SK-N-MC (cell line): ENCODE measurements at regions not wholly inside any gene's neighbourhood (a gene's known extent, or its start where the extent isn't known, plus 50 kb on each side); places are given as distances from the start of the nearest gene placed in this dataset.

Source experiments
- DNase-seq: peaks from one replicate; pipeline ENCODE4 v3.0.0-alpha.2; 2011; ENCODE audit warnings: low read depth, low spot score
- H3K27ac ChIP-seq: fragments of 200-600 bp; sonication (generic); 2 replicates; pipeline ENCODE4 v1.5.1; 2016; ENCODE audit warnings: mixed run types
- H3K36me3 ChIP-seq: fragments of 200-600 bp; sonication (generic); 2 replicates; pipeline ENCODE4 v1.6.1; 2017; ENCODE audit warnings: antibody characterized with exemption, low read length, mixed read lengths; ENCODE audit not compliant: insufficient read depth
- H3K4me3 ChIP-seq: fragments of 200-600 bp; sonication (generic); 2 replicates; pipeline ENCODE4 v1.5.1; 2016
- H3K9ac ChIP-seq: fragments of 200-600 bp; sonication (generic); 2 replicates; pipeline ENCODE4 v1.8.0; 2017; ENCODE audit warnings: mixed run types, mixed read lengths; ENCODE audit not compliant: insufficient read length
- H3K9me3 ChIP-seq: fragments of 200-600 bp; sonication (generic); 2 replicates; pipeline ENCODE4 v1.6.1; 2017; ENCODE audit warnings: low read depth, mild to moderate bottlenecking, antibody characterized with exemption, low read length, moderate library complexity, mixed read lengths
- EZH2 ChIP-seq: fragments of 200-600 bp; sonication (generic); IDR thresholded peaks from one replicate; pipeline ENCODE4 v1.6.1; 2017; ENCODE audit warnings: antibody characterized with exemption
- FOXP2 ChIP-seq: optimal IDR thresholded peaks from 2 replicates; pipeline ENCODE3; 2011; ENCODE audit warnings: mild to moderate bottlenecking, moderate library complexity; ENCODE audit not compliant: insufficient read depth; ENCODE audit errors: extremely low read length, control extremely low read depth
- POLR2AphosphoS5 ChIP-seq: IDR thresholded peaks from 2 replicates; pipeline ENCODE4 v1.6.1; 2012; ENCODE audit warnings: mild to moderate bottlenecking, low read depth, low read length, borderline replicate concordance

DNA sequence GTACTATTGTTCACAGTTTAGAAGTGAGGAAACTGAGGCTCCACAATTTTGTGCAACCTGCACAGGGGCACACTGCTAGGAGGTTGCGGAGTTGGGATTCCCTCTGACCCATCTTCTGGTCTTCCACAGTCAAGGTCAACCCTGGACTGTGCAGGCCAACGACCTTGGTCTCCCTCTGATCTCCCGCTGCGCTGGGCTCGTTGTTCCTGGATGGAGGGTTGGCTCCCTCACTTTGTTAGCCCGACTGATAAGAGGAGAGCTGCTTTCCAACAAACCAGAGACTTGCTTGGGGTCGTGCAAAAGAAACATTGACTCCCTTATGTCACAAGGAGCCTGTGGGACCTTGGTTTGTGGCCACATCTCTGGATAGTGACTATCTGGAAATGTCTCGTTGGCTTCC is 187.6 kb downstream of the MYCN start:
- TF ChIP-seq POLR2AphosphoS5 (no peak), FOXP2 (no peak), EZH2 (no peak)
- H3K27ac ChIP-seq: no peak overlapping the region
- H3K4me3 ChIP-seq: no peak overlapping the region
- DNase-seq: no peak
- H3K9ac ChIP-seq: no peak overlapping the region
- H3K36me3 ChIP-seq: no peaks in the 10 kb centered on the region
- no peaks in the 10 kb centered on the region for H3K9me3 ChIP-seq

DNA sequence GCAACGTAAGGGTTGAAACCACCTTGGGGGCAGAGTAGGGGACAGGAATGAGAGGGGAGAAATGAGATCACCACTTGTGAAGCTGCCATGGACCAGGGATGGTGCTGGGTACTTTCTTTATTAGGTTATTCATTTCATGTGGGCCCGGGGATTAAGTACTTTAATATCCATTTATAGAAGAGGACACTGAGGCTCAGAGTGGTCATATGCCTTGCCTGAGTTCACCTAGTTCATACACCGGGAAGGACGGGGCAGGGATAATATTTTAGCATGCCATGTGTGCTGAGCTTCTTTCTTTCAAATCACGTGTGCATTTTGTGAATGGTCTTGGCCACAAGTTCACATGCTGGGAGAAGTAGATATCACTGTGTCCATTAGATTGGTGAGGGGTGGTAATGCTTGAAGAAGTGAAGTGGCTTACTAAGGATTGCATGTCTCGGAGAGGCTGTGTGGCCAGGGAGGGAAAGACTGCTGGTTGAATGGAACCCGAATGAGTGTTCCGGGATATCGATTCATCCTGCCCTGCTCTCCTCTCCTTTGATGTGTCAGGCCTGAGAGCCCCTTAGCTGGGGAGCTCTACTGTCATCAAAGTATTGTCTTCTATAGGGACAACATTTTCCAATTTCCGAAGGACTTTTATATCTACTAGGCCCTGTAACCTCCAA is 187.1 kb downstream of the MYCN start:
- Histone ChIP-seq H3K4me3 (no peak overlapping the region), H3K36me3 (no peaks in the 10 kb centered on the region), H3K9me3 (no peaks in the 10 kb centered on the region), H3K9ac (no peak overlapping the region), H3K27ac (no peak overlapping the region)
- TF ChIP-seq POLR2AphosphoS5 (no peak), FOXP2 (no peak), EZH2 (no peak)
- no peak for DNase-seq

DNA sequence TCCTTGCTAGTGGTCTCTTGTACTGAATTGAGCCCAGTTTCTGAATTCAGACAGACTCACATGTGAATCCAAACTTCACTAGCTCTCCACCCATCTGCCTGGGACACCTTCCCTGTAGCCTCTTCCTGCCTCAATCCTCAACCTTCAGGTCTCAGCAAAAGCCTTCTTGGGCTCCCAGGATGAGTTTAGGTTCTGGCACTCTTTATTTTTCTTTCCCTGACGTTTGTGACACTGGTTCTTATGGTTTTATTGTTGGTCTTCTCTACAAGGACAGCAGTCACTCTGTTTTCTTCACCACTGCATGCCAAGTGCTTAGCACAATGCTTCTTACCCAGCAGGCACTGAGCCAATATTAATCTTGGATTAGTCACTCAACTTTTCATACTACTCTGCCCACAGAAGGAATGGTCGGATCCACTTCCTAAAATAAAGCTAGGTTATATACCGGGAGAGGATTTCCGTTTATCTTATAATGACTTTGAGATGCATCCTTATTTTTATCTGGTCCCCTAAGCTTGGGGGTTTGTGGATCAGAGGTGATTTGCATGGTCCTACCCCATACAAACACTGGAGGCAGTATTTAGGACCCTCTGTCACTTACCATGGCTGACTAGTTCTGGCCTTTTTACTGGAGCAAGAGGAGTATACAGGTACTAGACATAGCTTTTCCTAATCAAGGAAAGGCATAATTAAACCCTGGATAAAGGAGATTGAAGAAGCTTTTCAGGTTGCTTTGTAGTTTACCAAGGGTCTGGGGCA is 186.3 kb downstream of the MYCN start:
- TF ChIP-seq POLR2AphosphoS5 (no peak), EZH2 (no peak), FOXP2 (no peak)
- DNase-seq: no peak
- no peaks in the 10 kb centered on the region for H3K9me3 ChIP-seq

DNA sequence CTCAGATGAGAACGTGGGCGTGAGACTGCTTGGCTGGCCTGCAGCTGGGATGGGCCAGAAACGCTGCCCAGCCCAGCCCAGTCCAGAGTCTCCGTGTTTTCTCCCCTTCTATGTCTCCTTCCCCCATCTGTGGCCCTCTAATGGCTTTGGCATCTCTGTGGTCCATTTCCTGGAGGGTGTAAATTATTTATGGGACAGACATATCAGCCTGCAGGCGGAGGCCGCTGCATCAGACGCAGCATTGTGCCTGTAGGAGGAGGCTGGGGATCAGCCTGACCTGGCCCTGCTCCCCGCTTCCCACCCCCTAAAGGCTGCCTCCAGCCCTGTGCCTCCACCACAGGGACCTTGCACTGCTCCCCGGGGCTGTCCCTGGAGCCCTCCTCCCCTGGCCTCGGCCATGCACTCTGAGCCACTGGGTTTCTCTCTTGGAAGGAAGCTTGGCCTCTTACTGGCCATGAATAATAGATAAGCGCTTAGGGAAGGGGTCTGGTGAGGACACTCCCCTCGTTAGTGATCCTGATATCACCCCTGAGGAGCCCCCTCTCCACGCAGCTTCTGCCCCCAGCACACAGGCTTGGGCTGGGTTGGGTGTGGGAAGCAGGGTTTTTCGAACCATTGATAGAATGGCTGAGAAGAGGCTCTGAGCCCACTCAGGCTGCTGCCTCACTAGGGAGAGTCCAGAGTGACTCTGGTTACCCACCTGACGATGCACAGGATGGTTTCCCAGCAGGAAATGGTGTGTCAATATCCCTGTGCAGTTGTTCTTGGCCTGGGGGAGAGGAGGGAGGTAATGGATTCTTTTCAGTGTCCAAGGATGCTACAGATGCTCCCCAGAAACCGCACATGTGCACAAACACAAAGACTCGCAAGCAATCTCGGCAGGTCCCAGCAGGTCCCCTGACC is 185.5 kb downstream of the MYCN start:
- Histone ChIP-seq H3K4me3 (no peak overlapping the region), H3K9me3 (no peaks in the 10 kb centered on the region), H3K36me3 (no peaks in the 10 kb centered on the region), H3K9ac (no peak overlapping the region), H3K27ac (no peak overlapping the region)
- no peak for DNase-seq
- TF ChIP-seq EZH2 (no peak), FOXP2 (no peak), POLR2AphosphoS5 (no peak)

More for the DNA sequence above, 186.3 kb downstream of the MYCN start:
- Histone ChIP-seq H3K27ac (no peak overlapping the region), H3K4me3 (no peak overlapping the region), H3K36me3 (no peaks in the 10 kb centered on the region), H3K9ac (no peak overlapping the region)

DNA sequence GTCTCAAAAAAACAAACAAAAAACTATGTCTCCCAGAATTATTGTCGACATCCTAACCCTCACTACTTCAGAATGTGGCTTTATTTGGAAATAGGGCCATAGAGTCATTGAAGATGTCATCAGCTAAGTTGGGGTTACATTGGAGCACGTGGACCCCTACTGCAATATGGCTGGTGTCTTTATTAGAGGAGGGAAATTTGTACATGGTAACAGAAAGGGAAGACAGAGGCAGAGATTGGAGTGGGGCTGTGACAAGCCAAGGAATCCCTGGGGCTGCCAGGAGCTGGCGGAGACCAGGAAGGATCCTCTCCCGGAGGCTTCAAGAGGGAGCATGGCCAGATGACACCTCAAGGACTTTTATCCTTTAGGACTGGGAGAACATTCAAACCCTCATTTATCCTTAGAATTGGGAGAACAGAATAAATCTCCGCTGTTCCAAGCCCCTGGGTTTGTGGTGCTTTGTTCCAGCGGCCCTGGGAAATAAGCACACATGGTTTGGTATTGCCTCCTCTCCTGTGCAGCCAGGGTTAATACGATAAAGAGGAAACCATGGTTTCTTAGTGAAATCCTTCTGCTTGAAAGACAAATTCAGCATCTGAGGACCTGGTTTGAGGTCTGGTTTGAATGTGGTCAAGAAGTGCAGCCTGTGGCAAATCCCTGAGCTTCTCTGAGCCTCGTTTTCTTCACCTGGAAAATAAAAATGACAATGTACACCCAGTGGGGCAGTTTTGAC is 184.7 kb downstream of the MYCN start:
- Histone ChIP-seq H3K27ac (no peak overlapping the region), H3K4me3 (no peak overlapping the region), H3K9ac (no peak overlapping the region), H3K9me3 (no peaks in the 10 kb centered on the region), H3K36me3 (no peaks in the 10 kb centered on the region)
- no peak for DNase-seq
- TF ChIP-seq POLR2AphosphoS5: no peak
- no peak for TF ChIP-seq EZH2
- no peak for TF ChIP-seq FOXP2

DNA sequence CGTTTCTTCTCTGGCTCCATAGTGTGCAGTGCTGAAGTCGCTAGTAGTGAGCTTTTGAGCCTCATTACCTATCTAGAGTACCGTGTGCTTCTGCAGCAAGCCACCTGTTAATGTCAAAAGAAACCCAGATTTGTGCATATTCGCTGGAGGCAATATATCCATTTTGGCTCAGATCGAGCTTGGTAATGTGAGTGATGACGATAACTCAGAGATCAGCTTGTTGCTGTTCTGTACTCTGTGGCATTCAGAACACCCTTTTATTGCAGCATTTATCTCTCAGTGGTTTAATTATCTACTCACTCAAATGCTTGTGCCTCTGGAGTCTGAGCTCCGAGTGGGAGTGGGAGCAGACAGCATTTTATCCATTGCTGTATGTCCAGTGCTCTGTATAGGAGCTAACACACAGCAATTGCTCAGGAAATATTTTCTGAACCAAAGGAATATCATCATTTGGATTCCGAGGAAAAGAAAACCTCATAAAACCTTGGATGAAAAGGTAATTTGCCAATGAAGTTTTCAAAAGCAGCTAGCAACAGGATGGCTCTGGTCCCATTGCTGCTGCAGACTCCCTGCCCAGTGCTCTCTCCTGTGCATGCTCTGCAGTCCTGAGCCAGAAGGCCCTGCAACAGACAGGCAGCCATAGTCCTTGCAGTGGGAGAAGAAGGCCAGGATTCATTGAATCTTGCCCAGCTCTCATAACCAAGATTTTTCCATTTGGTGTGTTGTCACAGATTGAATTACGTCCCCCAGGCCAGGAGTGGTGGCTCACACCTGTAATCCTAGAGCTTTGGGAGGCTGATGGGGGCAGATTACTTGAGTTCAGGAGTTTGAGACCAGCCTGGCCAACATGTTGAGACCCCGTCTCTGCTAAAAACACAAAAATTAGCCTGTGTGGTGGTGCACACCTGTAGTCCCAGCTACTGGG is 183.8 kb downstream of the MYCN start:
- Histone ChIP-seq H3K4me3 (no peak overlapping the region), H3K9ac (no peak overlapping the region), H3K36me3 (no peaks in the 10 kb centered on the region), H3K9me3 (no peaks in the 10 kb centered on the region), H3K27ac (no peak overlapping the region)
- TF ChIP-seq FOXP2 (no peak), EZH2 (no peak), POLR2AphosphoS5 (no peak)
- DNase-seq: no peak

DNA sequence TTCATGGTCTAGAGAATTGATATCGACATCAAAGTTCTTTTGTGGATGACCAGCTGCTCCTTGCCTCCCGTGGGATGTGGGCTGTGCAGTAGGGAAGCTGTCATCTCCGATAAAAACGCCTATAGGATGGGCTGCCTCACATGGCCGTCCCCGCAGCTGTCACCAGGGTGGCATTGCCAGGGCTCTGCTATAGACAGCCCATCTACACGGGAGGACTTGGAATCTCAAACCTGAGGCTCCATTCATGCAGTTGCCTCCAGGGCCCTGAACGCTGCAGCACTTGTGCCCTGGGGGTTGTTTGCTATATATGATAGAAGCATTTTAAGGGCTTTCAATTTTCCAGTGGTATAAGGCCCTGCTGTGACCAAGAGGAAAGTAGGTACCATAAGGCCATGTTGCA is 183.1 kb downstream of the MYCN start:
- H3K36me3 ChIP-seq: no peaks in the 10 kb centered on the region
- H3K9ac ChIP-seq: no peak overlapping the region
- no peak for DNase-seq
- no peak overlapping the region for H3K4me3 ChIP-seq
- H3K27ac ChIP-seq: no peak overlapping the region
- H3K9me3 ChIP-seq: no peaks in the 10 kb centered on the region
- TF ChIP-seq FOXP2 (no peak), POLR2AphosphoS5 (no peak), EZH2 (no peak)
